Osteocyte (in vitro differentiated cells): ENCODE measurements at regions not wholly inside any gene's neighbourhood (a gene's known extent, or its start where the extent isn't known, plus 50 kb on each side); places are given as distances from the start of the nearest gene placed in this dataset.
A peak's percentile ranks its signal among the peaks of the same experiment; 100 is the strongest.

Experiments used
- DNase-seq: peaks from one replicate; pipeline ENCODE4 v3.0.0; 2021; ENCODE audit warnings: mixed read lengths; ENCODE audit not compliant: unreplicated experiment; ENCODE audit errors: extremely low spot score
- H3K27ac Mint-ChIP-seq: one replicate; pipeline ENCODE4 v1.8.0; 2021; ENCODE audit warnings: mild to moderate bottlenecking, mixed read lengths; ENCODE audit not compliant: unreplicated experiment
- H3K27me3 Mint-ChIP-seq: one replicate; pipeline ENCODE4 v1.8.0; 2021; ENCODE audit warnings: mixed read lengths; ENCODE audit not compliant: unreplicated experiment
- H3K36me3 Mint-ChIP-seq: one replicate; pipeline ENCODE4 v1.8.0; 2021; ENCODE audit warnings: mixed read lengths; ENCODE audit not compliant: unreplicated experiment
- H3K4me1 Mint-ChIP-seq: one replicate; pipeline ENCODE4 v1.8.0; 2021; ENCODE audit warnings: mixed read lengths; ENCODE audit not compliant: unreplicated experiment
- H3K4me3 Mint-ChIP-seq: one replicate; pipeline ENCODE4 v1.8.0; 2021; ENCODE audit warnings: mild to moderate bottlenecking, moderate library complexity, mixed read lengths; ENCODE audit not compliant: unreplicated experiment
- H3K9me3 Mint-ChIP-seq: one replicate; pipeline ENCODE4 v1.8.0; 2021; ENCODE audit warnings: mixed read lengths; ENCODE audit not compliant: unreplicated experiment
- TF ChIP-seq, protein P1 (sequence below): fragments of 200-600 bp; sonication (generic); IDR thresholded peaks from 2 replicates; pipeline ENCODE4 v1.5.0; 2021; ENCODE audit warnings: antibody characterized with exemption, mild to moderate bottlenecking, moderate library complexity

DNA sequence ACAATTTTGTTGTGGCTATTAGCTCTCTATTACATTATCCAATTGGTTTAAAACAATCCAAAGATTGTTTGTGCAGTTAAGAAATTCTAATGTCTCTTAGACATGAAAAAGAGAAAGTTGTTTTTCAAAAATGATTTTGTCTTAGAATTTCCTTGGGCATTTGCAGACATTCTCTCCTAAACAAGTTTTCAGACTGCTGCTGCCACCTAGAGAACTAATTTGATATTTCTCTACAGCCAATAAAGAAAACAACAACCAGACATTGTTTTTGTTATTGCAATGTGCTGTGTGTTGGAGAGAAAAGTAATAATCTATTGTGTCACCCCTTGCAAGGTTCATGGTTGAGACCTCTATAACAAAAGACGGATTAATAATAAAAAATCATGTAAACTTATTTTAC lies 119.0 kb upstream of the SYT4 start:
- Mint-ChIP-seq H3K4me3 (no peak overlapping the region), H3K27me3 (peaks cover 11% of the 10 kb centered on the region), H3K4me1 (no peaks in the 10 kb centered on the region), H3K9me3 (no peaks in the 10 kb centered on the region), H3K36me3 (no peaks in the 10 kb centered on the region), H3K27ac (no peak overlapping the region)
- DNase-seq: no peak
- TF ChIP-seq, protein P1, sequence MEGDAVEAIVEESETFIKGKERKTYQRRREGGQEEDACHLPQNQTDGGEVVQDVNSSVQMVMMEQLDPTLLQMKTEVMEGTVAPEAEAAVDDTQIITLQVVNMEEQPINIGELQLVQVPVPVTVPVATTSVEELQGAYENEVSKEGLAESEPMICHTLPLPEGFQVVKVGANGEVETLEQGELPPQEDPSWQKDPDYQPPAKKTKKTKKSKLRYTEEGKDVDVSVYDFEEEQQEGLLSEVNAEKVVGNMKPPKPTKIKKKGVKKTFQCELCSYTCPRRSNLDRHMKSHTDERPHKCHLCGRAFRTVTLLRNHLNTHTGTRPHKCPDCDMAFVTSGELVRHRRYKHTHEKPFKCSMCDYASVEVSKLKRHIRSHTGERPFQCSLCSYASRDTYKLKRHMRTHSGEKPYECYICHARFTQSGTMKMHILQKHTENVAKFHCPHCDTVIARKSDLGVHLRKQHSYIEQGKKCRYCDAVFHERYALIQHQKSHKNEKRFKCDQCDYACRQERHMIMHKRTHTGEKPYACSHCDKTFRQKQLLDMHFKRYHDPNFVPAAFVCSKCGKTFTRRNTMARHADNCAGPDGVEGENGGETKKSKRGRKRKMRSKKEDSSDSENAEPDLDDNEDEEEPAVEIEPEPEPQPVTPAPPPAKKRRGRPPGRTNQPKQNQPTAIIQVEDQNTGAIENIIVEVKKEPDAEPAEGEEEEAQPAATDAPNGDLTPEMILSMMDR: peak; percentile 52

DNA sequence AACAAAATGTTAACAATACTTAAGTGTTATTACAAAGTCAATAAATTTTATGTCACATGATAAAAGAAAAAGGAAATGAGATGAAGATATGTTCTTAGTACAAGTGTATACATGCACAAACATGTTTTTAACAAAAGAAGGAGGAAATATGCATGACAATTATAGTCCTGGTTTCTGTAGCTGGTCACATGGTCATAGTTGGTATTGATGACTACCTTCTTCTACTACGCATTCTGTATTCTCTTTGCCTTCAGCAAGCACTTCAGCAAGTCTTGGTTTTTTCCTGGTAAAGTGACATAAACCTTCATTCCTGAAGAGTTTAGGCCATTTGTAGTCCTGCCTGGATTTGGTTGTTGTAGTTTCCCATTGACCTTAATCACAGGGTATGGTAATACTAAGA lies 121.3 kb upstream of the SYT4 start:
- TF ChIP-seq, protein P1: no peak
- Mint-ChIP-seq H3K27ac (no peak overlapping the region), H3K36me3 (no peaks in the 10 kb centered on the region), H3K4me1 (no peaks in the 10 kb centered on the region), H3K4me3 (no peak overlapping the region), H3K27me3 (peaks cover 2% of the 10 kb centered on the region), H3K9me3 (no peaks in the 10 kb centered on the region)
- no peak for DNase-seq

DNA sequence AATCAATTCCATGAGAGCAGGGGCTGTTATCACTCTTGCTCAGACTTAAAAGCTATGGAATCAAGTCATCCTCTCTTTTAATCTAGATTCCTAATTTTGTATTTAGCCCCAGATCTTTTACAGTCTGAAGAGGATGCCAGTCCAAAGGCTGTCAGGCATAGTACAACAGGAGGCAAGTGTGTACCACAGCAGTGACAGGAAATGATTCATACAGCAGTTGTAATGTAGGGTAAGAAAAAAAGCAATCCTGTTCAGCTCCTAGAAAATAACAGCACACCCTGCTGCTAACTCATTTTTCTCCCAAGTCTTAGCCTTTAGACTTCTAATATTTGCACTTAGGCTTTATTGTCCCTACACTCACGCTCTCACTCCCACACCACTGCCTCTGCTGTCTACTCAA lies 127.8 kb upstream of the SYT4 start:
- Mint-ChIP-seq H3K27me3 (no peaks in the 10 kb centered on the region), H3K9me3 (no peaks in the 10 kb centered on the region), H3K36me3 (no peaks in the 10 kb centered on the region), H3K4me1 (no peaks in the 10 kb centered on the region), H3K4me3 (no peak overlapping the region), H3K27ac (no peak overlapping the region)
- DNase-seq: no peak
- TF ChIP-seq, protein P1: no peak

DNA sequence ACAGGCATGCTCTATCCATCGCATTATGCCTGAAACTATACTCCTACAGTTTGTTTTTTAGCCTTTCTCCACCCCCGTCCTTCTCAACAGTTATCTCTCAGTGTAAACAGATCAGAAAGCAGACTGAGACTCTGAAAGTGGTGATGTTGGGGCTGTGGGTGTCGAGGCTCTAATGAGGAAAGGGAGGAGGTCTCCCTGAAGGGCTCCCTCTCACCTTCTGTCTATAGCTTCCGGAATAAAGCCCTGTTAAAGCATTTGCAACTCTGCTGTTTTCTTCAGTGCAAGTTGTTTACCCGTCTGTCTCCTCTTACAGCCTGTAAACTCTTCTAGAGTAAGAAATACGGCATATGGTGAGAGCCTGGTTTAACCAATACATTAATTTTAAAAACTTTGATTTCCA lies 136.7 kb upstream of the SYT4 start:
- no peak for DNase-seq
- H3K36me3 Mint-ChIP-seq: no peaks in the 10 kb centered on the region
- no peaks in the 10 kb centered on the region for H3K9me3 Mint-ChIP-seq
- no peaks in the 10 kb centered on the region for H3K4me1 Mint-ChIP-seq
- H3K4me3 Mint-ChIP-seq: no peak overlapping the region
- H3K27ac Mint-ChIP-seq: no peak overlapping the region
- H3K27me3 Mint-ChIP-seq: peaks cover 14% of the 10 kb centered on the region
- TF ChIP-seq, protein P1: no peak

DNA sequence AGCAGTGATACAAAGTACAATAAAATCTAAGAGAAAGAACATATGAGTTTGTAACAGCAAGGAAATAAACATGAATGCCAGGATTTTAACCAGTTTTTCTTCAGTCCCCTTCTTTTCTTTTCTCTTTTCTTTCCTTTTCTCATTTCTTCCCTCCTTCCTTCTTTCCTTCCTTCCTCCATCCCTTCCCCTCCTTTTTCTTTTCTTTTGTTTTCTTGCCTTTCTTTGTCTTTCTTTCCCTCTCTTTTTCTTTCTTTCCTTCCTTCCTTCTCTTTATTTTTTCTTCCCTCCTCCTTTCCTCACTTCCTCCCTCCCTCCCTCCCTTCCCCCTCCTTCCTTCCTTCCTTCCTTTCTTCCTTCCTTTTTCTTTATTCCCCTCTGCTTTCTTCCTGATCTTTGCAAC lies 142.8 kb upstream of the SYT4 start:
- peaks cover 7% of the 10 kb centered on the region for H3K27me3 Mint-ChIP-seq
- TF ChIP-seq, protein P1: no peak
- DNase-seq: no peak
- no peaks in the 10 kb centered on the region for H3K36me3 Mint-ChIP-seq
- H3K4me1 Mint-ChIP-seq: no peaks in the 10 kb centered on the region
- H3K27ac Mint-ChIP-seq: no peak overlapping the region
- no peaks in the 10 kb centered on the region for H3K9me3 Mint-ChIP-seq
- no peak overlapping the region for H3K4me3 Mint-ChIP-seq
